ENCODE measurements at regions not wholly inside any gene's neighbourhood (a gene's known extent, or its start where the extent isn't known, plus 50 kb on each side); places are given as distances from the start of the nearest gene placed in this dataset.

GRCh38 chr5:68074633-68075032, 140.9 kb upstream of the PIK3R1 start:
- Histone ChIP-seq H3K79me2 (ENCODE audit: control insufficient read depth, insufficient read depth, low read length, poor library complexity) (no peaks in the 10 kb centered on the region), H2AK5ac (ENCODE audit: low read length) (no peak overlapping the region), H4K8ac (ENCODE audit: low read depth, low read length) (peak overlapping the region; percentile 1), H3K79me1 (ENCODE audit: low read length) (peaks cover 12% of the 10 kb centered on the region), H3K4me1 (ENCODE audit: control insufficient read depth in 1 of 2, insufficient read depth in 2 of 2, low read length in 2 of 2) (peaks cover 7 to 11% of the 10 kb centered on the region in 2 experiments), H2BK120ac (ENCODE audit: insufficient read depth, low read length, poor library complexity) (no peak overlapping the region), H3K27me3 (ENCODE audit: insufficient read depth, low read length) (no peaks in the 10 kb centered on the region), H3K9ac (ENCODE audit: low read length) (no peak overlapping the region), H4K91ac (ENCODE audit: low read depth, low read length) (peak overlapping the region; percentile 1), H2BK12ac (ENCODE audit: low read length) (no peak overlapping the region), H3K18ac (ENCODE audit: low read length) (no peak overlapping the region), H3K14ac (ENCODE audit: low read length) (no peak overlapping the region), H2BK5ac (ENCODE audit: low read depth, low read length, poor library complexity) (no peak overlapping the region), H2AFZ (ENCODE audit: insufficient read depth, low read length, poor library complexity) (no peak overlapping the region), H3K36me3 (ENCODE audit: control insufficient read depth in 1 of 2, insufficient read depth in 2 of 2, low read length in 2 of 2) (no peaks in the 10 kb centered on the region), H3K9me3 (ENCODE audit: insufficient read depth, low read depth, low read length) (no peaks in the 10 kb centered on the region), H3K4ac (ENCODE audit: low read depth, low read length) (no peak overlapping the region), H3K27ac (ENCODE audit: low read depth, low read length) (no peak overlapping the region), H3K4me2 (ENCODE audit: low read length) (no peak overlapping the region), H4K12ac (ENCODE audit: low read depth, low read length) (no peak overlapping the region), H3K4me3 (ENCODE audit: low read depth, low read length) (no peak overlapping the region), H3K23ac (ENCODE audit: low read length) (no peak overlapping the region)
- DNase-seq, result no peak
- WGBS (ENCODE audit: extremely low coverage, insufficient coverage, insufficient read length), result no CpG with 5 or more reads among the region's 1 CpG

DNA sequence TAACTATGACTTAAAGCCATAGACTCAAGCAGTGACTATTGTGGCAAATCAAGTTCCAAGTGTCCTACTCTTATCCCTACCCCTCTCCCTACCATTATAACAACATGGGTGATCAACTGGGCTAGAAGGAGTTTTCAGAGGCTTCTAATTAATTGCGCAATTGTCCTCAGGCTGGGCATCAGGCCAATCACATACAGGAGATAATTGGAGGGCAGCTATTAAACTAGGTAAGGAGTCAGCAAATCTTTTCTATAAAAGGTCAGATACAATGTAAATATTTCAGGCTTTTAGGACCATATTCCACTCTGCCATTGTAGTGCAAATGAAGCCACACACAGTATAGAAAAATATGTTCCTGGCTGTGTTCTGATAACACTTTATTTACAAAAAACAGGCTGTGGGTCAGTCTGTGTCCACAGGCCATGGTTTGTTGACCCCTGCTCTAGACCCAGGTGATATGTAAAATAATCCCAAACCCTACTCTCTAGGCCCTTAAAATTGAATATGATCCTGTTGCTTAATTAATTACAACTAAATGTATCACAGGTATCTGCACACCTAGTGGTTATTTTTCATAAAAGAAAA, 141.4 kb upstream of the PIK3R1 start:
- H3K4ac ChIP-seq (ENCODE audit: low read depth, low read length), result no peak overlapping the region
- no peak overlapping the region for H3K23ac ChIP-seq (ENCODE audit: low read length)
- no peak for DNase-seq
- peaks cover 12% of the 10 kb centered on the region for H3K79me1 ChIP-seq (ENCODE audit: low read length)
- no CpG with 5 or more reads among the region's 1 CpG for WGBS (ENCODE audit: extremely low coverage, insufficient coverage, insufficient read length)
- H3K4me3 ChIP-seq (ENCODE audit: low read depth, low read length), result no peak overlapping the region
- H3K36me3 ChIP-seq (ENCODE audit: control insufficient read depth in 1 of 2, insufficient read depth in 2 of 2, low read length in 2 of 2), result no peaks in the 10 kb centered on the region
- no peak overlapping the region for H2BK5ac ChIP-seq (ENCODE audit: low read depth, low read length, poor library complexity)
- H4K8ac ChIP-seq (ENCODE audit: low read depth, low read length), result no peak overlapping the region
- no peak overlapping the region for H3K14ac ChIP-seq (ENCODE audit: low read length)
- H3K9ac ChIP-seq (ENCODE audit: low read length), result no peak overlapping the region
- no peaks in the 10 kb centered on the region for H3K79me2 ChIP-seq (ENCODE audit: control insufficient read depth, insufficient read depth, low read length, poor library complexity)
- no peak overlapping the region for H3K4me2 ChIP-seq (ENCODE audit: low read length)
- peaks cover 7 to 11% of the 10 kb centered on the region in 2 experiments for H3K4me1 ChIP-seq (ENCODE audit: control insufficient read depth in 1 of 2, insufficient read depth in 2 of 2, low read length in 2 of 2)
- H2AK5ac ChIP-seq (ENCODE audit: low read length), result no peak overlapping the region
- no peak overlapping the region for H2BK12ac ChIP-seq (ENCODE audit: low read length)
- no peak overlapping the region for H3K27ac ChIP-seq (ENCODE audit: low read depth, low read length)
- H3K27me3 ChIP-seq (ENCODE audit: insufficient read depth, low read length), result no peaks in the 10 kb centered on the region
- no peak overlapping the region for H2BK120ac ChIP-seq (ENCODE audit: insufficient read depth, low read length, poor library complexity)
- no peaks in the 10 kb centered on the region for H3K9me3 ChIP-seq (ENCODE audit: insufficient read depth, low read depth, low read length)
- H4K91ac ChIP-seq (ENCODE audit: low read depth, low read length), result no peak overlapping the region
- H2AFZ ChIP-seq (ENCODE audit: insufficient read depth, low read length, poor library complexity), result no peak overlapping the region
- no peak overlapping the region for H4K12ac ChIP-seq (ENCODE audit: low read depth, low read length)
- no peak overlapping the region for H3K18ac ChIP-seq (ENCODE audit: low read length)

GRCh38 chr5:68071736-68072135, 143.8 kb upstream of the PIK3R1 start:
- no peak overlapping the region for H3K9ac ChIP-seq (ENCODE audit: low read length)
- H2AK5ac ChIP-seq (ENCODE audit: low read length), result no peak overlapping the region
- H4K8ac ChIP-seq (ENCODE audit: low read depth, low read length), result no peak overlapping the region
- no peak overlapping the region for H3K4me2 ChIP-seq (ENCODE audit: low read length)
- no peak overlapping the region for H3K18ac ChIP-seq (ENCODE audit: low read length)
- no peak overlapping the region for H4K91ac ChIP-seq (ENCODE audit: low read depth, low read length)
- H2AFZ ChIP-seq (ENCODE audit: insufficient read depth, low read length, poor library complexity), result no peak overlapping the region
- H3K23ac ChIP-seq (ENCODE audit: low read length), result no peak overlapping the region
- no peaks in the 10 kb centered on the region for H3K27me3 ChIP-seq (ENCODE audit: insufficient read depth, low read length)
- no peaks in the 10 kb centered on the region for H3K9me3 ChIP-seq (ENCODE audit: insufficient read depth, low read depth, low read length)
- H3K14ac ChIP-seq (ENCODE audit: low read length), result no peak overlapping the region
- WGBS (ENCODE audit: extremely low coverage, insufficient coverage, insufficient read length), result 100% methylated on average over 2 of the region's 6 CpGs
- H3K4me1 ChIP-seq (ENCODE audit: control insufficient read depth in 1 of 2, insufficient read depth in 2 of 2, low read length in 2 of 2), result peaks cover 4 to 5% of the 10 kb centered on the region in 2 experiments
- no peak overlapping the region for H2BK12ac ChIP-seq (ENCODE audit: low read length)
- H3K79me1 ChIP-seq (ENCODE audit: low read length), result peaks cover 9% of the 10 kb centered on the region
- DNase-seq, result peak in 1 of 2 donors; percentile 26
- no peak overlapping the region for H2BK5ac ChIP-seq (ENCODE audit: low read depth, low read length, poor library complexity)
- H3K36me3 ChIP-seq (ENCODE audit: control insufficient read depth in 1 of 2, insufficient read depth in 2 of 2, low read length in 2 of 2), result no peaks in the 10 kb centered on the region
- no peak overlapping the region for H4K12ac ChIP-seq (ENCODE audit: low read depth, low read length)
- H2BK120ac ChIP-seq (ENCODE audit: insufficient read depth, low read length, poor library complexity), result no peak overlapping the region
- no peaks in the 10 kb centered on the region for H3K79me2 ChIP-seq (ENCODE audit: control insufficient read depth, insufficient read depth, low read length, poor library complexity)
- no peak overlapping the region for H3K4me3 ChIP-seq (ENCODE audit: low read depth, low read length)
- H3K4ac ChIP-seq (ENCODE audit: low read depth, low read length), result no peak overlapping the region
- H3K27ac ChIP-seq (ENCODE audit: low read depth, low read length), result no peak overlapping the region

- no peak overlapping the region for H3K4ac ChIP-seq (ENCODE audit: low read depth, low read length)
- peaks cover 4 to 5% of the 10 kb centered on the region in 2 experiments for H3K4me1 ChIP-seq (ENCODE audit: control insufficient read depth in 1 of 2, insufficient read depth in 2 of 2, low read length in 2 of 2)
- H4K91ac ChIP-seq (ENCODE audit: low read depth, low read length), result no peak overlapping the region
- H3K36me3 ChIP-seq (ENCODE audit: control insufficient read depth in 1 of 2, insufficient read depth in 2 of 2, low read length in 2 of 2), result no peaks in the 10 kb centered on the region
- no peak overlapping the region for H3K4me3 ChIP-seq (ENCODE audit: low read depth, low read length)
- no peak overlapping the region for H2AFZ ChIP-seq (ENCODE audit: insufficient read depth, low read length, poor library complexity)
- no peak overlapping the region for H4K12ac ChIP-seq (ENCODE audit: low read depth, low read length)
- WGBS (ENCODE audit: extremely low coverage, insufficient coverage, insufficient read length), result no CpG with 5 or more reads among the region's 3 CpGs
- H3K27ac ChIP-seq (ENCODE audit: low read depth, low read length), result no peak overlapping the region
- H4K8ac ChIP-seq (ENCODE audit: low read depth, low read length), result no peak overlapping the region
- H3K79me1 ChIP-seq (ENCODE audit: low read length), result peaks cover 11% of the 10 kb centered on the region
- no peak overlapping the region for H2AK5ac ChIP-seq (ENCODE audit: low read length)
- no peak overlapping the region for H3K23ac ChIP-seq (ENCODE audit: low read length)
- H2BK5ac ChIP-seq (ENCODE audit: low read depth, low read length, poor library complexity), result no peak overlapping the region
- H3K18ac ChIP-seq (ENCODE audit: low read length), result no peak overlapping the region
- no peaks in the 10 kb centered on the region for H3K9me3 ChIP-seq (ENCODE audit: insufficient read depth, low read depth, low read length)
- H3K14ac ChIP-seq (ENCODE audit: low read length), result no peak overlapping the region
- H3K4me2 ChIP-seq (ENCODE audit: low read length), result no peak overlapping the region
- no peak overlapping the region for H3K9ac ChIP-seq (ENCODE audit: low read length)
- H2BK120ac ChIP-seq (ENCODE audit: insufficient read depth, low read length, poor library complexity), result no peak overlapping the region
- H2BK12ac ChIP-seq (ENCODE audit: low read length), result no peak overlapping the region
- H3K79me2 ChIP-seq (ENCODE audit: control insufficient read depth, insufficient read depth, low read length, poor library complexity), result no peaks in the 10 kb centered on the region
- no peaks in the 10 kb centered on the region for H3K27me3 ChIP-seq (ENCODE audit: insufficient read depth, low read length)
- no peak for DNase-seq
Observed at GRCh38 chr5:68071282-68071632, 144.3 kb upstream of the PIK3R1 start.
